HepG2 (cell line): ENCODE measurements at regions not wholly inside any gene's neighbourhood (a gene's known extent, or its start where the extent isn't known, plus 50 kb on each side); places are given as distances from the start of the nearest gene placed in this dataset.

ENCODE experiments used
- HOXA3 ChIP-seq: sonication (generic); formaldehyde crosslinking; IDR thresholded peaks from 2 replicates; pipeline ENCODE4 v1.5.0; 2020; ENCODE audit warnings: missing genetic modification reagents
- RFX1 ChIP-seq: fragments of 450-650 bp; IDR thresholded peaks from 2 replicates; pipeline ENCODE4 v1.6.1; 2017
- ZNF773 ChIP-seq: sonication (generic); formaldehyde crosslinking; IDR thresholded peaks from 2 replicates; pipeline ENCODE4 v1.4.0; 2020; ENCODE audit warnings: missing genetic modification reagents, borderline replicate concordance

DNA sequence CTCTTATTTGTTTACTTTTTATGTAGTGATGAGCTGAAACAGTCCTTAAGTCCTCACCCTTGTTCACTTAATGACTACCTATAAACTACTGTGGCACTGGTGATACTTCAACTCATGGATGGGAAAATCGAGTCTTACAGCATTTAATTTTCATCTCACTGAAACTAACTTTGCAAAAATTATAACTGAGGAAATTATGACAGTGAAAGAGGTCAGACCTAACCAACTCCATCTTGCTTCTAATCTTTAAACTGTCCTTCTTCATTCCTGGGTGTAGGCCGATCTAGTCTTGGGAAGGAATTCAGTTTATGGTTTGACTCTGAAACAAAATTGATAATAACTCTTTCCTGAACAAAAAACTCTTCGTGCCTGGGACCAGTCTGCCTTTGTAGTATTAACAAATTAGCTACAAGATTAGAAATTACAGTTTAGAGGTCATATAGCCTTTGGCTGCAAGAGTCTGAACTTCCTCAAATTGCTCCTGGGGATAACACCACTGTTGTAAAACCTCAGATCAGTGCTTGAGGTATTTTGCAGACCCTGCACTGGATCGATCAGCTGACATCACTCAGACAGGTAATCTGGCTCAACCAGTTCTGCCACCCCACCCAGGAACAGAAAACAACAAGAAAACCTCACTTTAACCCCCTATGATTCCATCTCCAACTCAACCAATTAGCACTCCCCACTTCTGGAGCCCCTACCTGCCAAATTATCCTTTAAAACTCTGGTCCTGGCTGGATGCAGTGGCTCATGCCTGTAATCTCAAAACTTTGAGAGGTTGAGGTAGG, 995.7 kb upstream of the PRKX start:
- TF ChIP-seq ZNF773 (CRISPR knock-in tag) (no peak), HOXA3 (no peak), RFX1 (no peak)
